GM19035 (cell line): ENCODE measurements at regions not wholly inside any gene's neighbourhood (a gene's known extent, or its start where the extent isn't known, plus 50 kb on each side); places are given as distances from the start of the nearest gene placed in this dataset.

ENCODE experiments used
- ATAC-seq: cut with Tn5 transposase; IDR thresholded peaks from one replicate; pipeline ENCODE4 v1.9.1; 2021; ENCODE audit not compliant: unreplicated experiment

GRCh38 chr22:22798716-22799115 lies 88.9 kb upstream of the IGLL5 start:
- ATAC-seq, result no peak

GRCh38 chr22:22799561-22799960 lies 88.1 kb upstream of the IGLL5 start:
- ATAC-seq, result no peak

DNA sequence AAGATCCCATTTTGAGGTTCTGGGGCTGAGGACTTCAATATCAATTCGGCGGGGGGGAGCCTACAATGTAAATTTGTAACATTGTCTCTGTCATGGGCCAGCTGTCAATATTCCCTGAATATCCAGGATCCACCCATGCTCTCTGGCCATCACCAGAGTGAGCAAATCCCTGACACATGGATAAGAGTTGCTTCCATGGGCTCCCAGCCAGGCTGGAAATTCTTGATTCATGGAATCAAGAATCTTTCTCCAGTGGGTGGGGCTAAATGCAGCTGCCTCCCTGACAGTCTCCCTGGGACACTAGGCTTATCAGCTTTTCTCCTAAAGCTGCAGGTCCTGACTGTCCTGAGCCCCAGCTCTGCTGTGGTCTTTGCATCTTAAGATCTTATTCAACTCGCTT lies 86.9 kb upstream of the IGLL5 start:
- no peak for ATAC-seq

DNA sequence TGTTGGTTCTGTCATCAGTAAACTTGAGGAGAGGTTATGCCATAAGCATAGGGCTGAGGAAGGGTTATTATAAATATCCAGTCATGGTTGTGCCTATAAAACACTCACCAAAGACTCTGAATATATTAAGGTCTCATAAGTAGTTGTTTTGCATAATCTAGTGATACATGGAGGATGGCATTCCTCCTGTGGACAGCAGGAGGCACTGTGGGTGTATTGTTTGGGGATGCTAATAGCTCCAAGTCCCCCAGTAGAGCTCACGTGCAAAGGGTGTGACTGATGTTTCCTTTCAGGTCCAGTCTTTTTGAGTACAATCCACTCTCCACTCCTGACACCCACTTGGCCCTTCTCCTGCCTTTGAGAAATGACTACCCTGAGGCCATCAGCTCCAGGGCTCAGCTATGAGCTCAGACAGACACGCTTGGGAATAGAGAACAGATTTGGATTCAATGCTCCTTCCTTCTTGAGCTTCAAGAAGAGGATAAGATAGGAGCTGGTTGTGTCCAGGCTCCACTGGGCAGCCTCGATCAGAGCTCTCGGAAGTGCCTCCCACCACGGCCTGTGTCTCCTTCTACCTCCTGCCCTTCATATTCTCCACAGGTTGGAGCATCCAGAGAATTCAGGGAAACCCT lies 85.2 kb upstream of the IGLL5 start:
- no peak for ATAC-seq

GRCh38 chr22:22803285-22803853 lies 84.2 kb upstream of the IGLL5 start:
- no peak for ATAC-seq

- ATAC-seq, result no peak
Measured at GRCh38 chr22:22810018-22810427, 77.6 kb upstream of the IGLL5 start.

DNA sequence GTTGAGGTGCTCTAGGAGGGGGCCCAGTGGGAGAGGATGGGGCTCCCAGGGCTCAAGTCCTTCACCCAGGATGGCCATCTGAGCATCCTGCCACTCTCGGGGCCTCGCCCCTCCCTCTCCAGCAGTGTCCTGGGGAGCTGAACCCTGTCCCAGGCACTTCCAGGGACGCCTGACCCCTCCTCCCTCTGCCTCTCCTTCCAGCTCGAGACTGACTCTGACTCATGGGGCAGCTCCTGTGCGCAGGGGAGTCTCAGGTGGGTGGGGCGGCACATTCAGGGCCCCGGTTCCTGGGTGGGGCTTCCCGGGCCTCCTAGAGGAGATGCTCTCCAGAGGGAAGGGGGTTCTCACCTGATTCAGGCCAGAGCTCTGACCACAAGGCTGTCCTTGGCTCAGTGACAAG lies 77.1 kb upstream of the IGLL5 start:
- ATAC-seq, result no peak

DNA sequence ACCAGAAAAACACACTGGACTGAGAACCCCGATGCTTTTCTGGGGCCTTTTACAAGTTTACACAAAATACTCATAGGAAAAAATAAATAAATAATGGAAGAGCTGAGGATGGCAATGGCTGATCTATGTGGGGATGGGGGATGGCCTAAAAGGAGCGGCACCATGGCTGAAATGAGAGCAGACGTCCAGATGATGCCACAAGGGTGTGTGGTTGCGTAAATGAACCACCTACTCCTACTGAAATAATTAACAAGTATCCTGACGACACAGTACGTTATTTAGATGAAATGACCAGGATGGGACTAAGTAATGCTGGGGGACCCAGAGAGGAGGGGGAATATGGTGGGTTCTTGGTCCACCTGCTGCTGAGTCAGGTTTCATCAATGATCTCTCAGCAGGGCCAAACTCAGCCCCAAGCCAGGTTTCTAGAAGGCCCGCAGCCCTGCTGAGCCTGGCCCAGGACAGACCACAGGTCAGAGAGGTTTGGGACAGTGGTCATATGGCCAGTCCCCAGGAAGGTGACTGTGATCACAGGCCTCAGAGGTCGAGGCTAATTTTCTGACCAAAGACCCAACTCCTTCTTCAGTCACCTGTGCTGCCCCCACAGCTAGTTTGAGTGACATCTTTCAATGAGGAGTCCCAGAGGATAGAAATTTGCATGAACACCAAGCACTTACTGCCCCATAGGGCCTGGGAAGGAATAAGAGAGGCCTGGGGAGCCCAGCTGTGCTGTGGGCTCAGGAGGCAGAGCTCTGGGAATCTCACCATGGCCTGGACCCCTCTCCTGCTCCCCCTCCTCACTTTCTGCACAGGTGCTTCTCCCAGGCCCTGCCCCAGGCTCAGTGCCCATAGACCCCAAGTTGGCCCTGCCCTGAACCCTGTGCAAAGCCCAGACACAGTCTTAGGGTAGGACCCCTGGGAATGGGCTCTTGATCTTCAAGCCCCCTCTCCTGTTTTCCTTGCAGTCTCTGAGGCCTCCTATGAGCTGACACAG lies 76.3 kb upstream of the IGLL5 start:
- no peak for ATAC-seq

GRCh38 chr22:22812031-22812905 lies 75.3 kb upstream of the IGLL5 start:
- no peak for ATAC-seq

GRCh38 chr22:22813126-22814075 lies 74.2 kb upstream of the IGLL5 start:
- no peak for ATAC-seq

GRCh38 chr22:22814666-22815396 lies 72.8 kb upstream of the IGLL5 start:
- no peak for ATAC-seq

DNA sequence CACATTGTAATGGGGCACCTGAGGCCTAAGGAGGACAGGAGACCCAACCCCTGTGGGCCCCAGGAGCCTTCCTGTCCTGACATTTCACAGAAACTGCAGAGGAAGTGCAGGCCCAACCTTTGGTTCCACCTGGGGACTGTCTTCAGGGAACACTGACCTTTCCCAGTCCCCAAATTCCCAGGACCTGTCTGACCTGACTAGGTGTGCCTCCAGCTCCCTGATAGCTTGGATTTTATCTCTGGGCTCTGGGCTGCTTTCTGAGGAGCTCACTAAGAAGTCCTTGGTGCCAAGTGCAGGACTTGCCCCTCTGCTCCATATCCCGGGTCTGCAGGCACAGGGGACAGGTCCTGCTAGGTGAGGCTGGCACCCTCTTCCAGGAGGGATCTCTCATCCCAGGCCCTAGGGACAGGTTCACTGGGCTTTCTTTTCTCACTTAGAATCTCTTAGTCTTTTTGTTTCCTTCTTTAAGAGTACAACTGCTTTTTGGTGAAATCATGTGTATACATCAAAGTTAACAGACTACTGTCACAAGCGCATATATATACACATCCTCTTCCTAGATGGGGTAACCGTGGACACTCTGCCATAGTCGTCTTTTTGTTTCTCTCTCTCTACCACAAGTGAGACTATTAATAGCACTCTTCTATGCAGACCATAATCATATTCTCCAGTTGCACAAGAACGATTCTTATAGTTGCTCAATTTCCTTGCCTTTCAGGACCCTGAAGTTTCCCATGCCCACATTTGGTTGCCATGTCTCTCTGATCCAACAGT lies 72.0 kb upstream of the IGLL5 start:
- no peak for ATAC-seq

- no peak for ATAC-seq
Measured at GRCh38 chr22:22816171-22816514, 71.5 kb upstream of the IGLL5 start.

DNA sequence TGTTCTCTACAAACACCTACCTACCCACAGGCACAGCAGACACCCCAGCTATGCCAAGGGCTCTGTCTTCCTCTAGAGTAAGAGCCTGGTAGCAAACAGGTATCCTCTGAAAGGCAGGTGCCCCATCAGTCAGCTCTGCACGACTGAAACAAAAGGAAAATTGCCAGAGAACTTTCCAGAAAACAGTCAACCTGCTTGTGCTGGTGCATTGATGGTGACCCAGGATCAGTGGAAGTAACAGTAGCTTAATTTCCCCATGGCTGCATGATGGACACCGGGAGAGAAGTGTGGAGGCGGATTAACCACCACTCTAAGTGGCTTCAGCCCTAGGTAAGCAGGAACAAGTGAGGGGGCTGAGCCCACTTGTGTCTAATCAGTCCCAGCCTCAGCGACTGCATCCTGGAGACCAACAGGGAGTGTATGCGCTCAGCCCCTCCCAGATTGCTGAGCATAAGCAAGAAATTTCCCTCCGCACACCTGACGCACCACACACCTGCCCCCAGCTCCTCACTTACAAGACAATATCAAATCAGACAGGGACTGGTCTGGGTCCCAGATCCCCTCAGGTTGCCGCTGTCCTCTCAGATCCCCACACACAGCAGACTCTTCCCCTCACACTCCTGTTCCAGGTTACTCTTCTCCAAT lies 70.7 kb upstream of the IGLL5 start:
- no peak for ATAC-seq

GRCh38 chr22:22817468-22818201 lies 70.0 kb upstream of the IGLL5 start:
- no peak for ATAC-seq

DNA sequence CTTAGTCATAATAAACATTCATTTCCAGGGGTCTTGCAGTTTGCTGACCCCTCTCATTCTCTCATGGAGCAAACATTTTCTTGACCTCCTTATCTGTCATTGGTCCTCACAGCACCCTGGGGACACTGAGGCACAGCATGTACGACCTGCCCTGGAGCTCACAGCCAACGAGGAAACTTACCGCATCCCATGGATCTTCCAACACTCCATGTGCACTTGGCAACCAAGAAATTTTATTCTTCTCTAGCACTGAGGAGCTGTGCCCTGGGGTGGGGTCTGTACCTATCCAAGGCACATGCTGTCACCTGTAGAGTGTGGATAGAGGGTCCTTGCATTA lies 69.4 kb upstream of the IGLL5 start:
- no peak for ATAC-seq
